Activated CD4-positive, alpha-beta memory T cell treated with anti-CD3 and anti-CD28 coated beads, Interleukin-2, amount 10 ng/mL, durations not matched to agents 7 days and 5 days (primary cell): ENCODE measurements at regions not wholly inside any gene's neighbourhood (a gene's known extent, or its start where the extent isn't known, plus 50 kb on each side); places are given as distances from the start of the nearest gene placed in this dataset.

Experiments used
- CTCF ChIA-PET: fragments of 350-600 bp; sonication (Branson Sonifier 250); formaldehyde crosslinking; loops from one replicate; lab custom pipeline; 2021; ENCODE audit warnings: antibody characterized with exemption, inconsistent platforms; lab: Charles Lee
- POLR2A ChIA-PET: fragments of 350-600 bp; sonication (Branson Sonifier 250); formaldehyde crosslinking; loops from one replicate; lab custom pipeline; 2021; ENCODE audit warnings: antibody characterized with exemption; lab: Charles Lee
- DNase-seq: peaks from one replicate; pipeline ENCODE4 v3.0.0-alpha.2; 2020
- H3K27ac Mint-ChIP-seq: one replicate; pipeline ENCODE4 v1.8.0; 2021; ENCODE audit warnings: mild to moderate bottlenecking, mixed read lengths
- H3K27me3 Mint-ChIP-seq: one replicate; pipeline ENCODE4 v1.8.0; 2021; ENCODE audit warnings: mixed read lengths
- H3K36me3 Mint-ChIP-seq: one replicate; pipeline ENCODE4 v1.8.0; 2021; ENCODE audit warnings: low read depth, mixed read lengths
- H3K4me1 Mint-ChIP-seq: one replicate; pipeline ENCODE4 v1.8.0; 2021; ENCODE audit warnings: mixed read lengths
- H3K4me3 Mint-ChIP-seq: one replicate; pipeline ENCODE4 v1.8.0; 2021; ENCODE audit warnings: mild to moderate bottlenecking, mixed read lengths
- H3K9me3 Mint-ChIP-seq: one replicate; pipeline ENCODE4 v1.8.0; 2021; ENCODE audit warnings: mixed read lengths

DNA sequence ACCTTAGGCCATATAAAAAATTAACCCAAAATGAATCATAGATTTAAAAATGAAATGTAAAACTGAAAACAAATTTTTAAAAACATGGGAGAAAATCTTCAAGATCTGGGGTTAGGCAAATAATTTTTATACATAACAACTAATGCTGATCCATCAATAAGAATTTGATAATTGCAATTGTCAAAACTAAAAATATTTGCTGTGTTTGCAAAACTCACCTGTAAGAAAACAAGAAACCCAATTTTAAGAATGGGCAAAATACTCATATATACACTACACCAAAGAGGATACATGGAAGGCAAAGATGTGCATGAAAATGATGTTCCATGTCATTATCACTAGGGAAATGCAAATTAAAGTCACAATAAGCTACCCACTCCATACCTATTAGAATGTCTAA, 194.8 kb upstream of the NRP1 start:
- peaks cover 7% of the 10 kb centered on the region for H3K27me3 Mint-ChIP-seq
- H3K9me3 Mint-ChIP-seq: no peaks in the 10 kb centered on the region
- POLR2A ChIA-PET: no interaction called here
- CTCF ChIA-PET: no interaction called here
- no peak overlapping the region for H3K27ac Mint-ChIP-seq
- no peaks in the 10 kb centered on the region for H3K4me1 Mint-ChIP-seq
- H3K4me3 Mint-ChIP-seq: no peak overlapping the region
- no peak for DNase-seq
- H3K36me3 Mint-ChIP-seq: no peaks in the 10 kb centered on the region

- CTCF ChIA-PET: interaction anchor here (1.6 kb wide), 1 partner anchor 332 kb away, joined by 4 read pairs; no protein-coding TSS in a partner anchor
- Mint-ChIP-seq H3K27me3 (peaks cover 14% of the 10 kb centered on the region), H3K36me3 (no peaks in the 10 kb centered on the region)
Observed at GRCh38 chr10:33524966-33525365, 190.5 kb upstream of the NRP1 start.

GRCh38 chr10:33524041-33524440, 189.6 kb upstream of the NRP1 start:
- CTCF ChIA-PET: no interaction called here
- H3K4me3 Mint-ChIP-seq: no peak overlapping the region
- POLR2A ChIA-PET: no interaction called here

More at GRCh38 chr10:33524966-33525365, 190.5 kb upstream of the NRP1 start:
- Mint-ChIP-seq H3K4me1 (no peaks in the 10 kb centered on the region), H3K9me3 (no peaks in the 10 kb centered on the region), H3K27ac (no peak overlapping the region), H3K4me3 (no peak overlapping the region)
- no peak for DNase-seq
- POLR2A ChIA-PET: interaction anchor here (0.6 kb wide), 1 partner anchor 235 kb away, joined by 3 read pairs; no protein-coding TSS in a partner anchor

GRCh38 chr10:33523236-33523792, 188.8 kb upstream of the NRP1 start:
- Mint-ChIP-seq H3K36me3 (no peaks in the 10 kb centered on the region), H3K9me3 (no peaks in the 10 kb centered on the region), H3K4me1 (no peaks in the 10 kb centered on the region), H3K27ac (no peak overlapping the region), H3K27me3 (peaks cover 14% of the 10 kb centered on the region), H3K4me3 (no peak overlapping the region)
- POLR2A ChIA-PET: no interaction called here
- DNase-seq: no peak
- CTCF ChIA-PET: no interaction called here

More at GRCh38 chr10:33524041-33524440, 189.6 kb upstream of the NRP1 start:
- H3K36me3 Mint-ChIP-seq: no peaks in the 10 kb centered on the region
- no peak overlapping the region for H3K27ac Mint-ChIP-seq
- no peaks in the 10 kb centered on the region for H3K9me3 Mint-ChIP-seq
- peaks cover 14% of the 10 kb centered on the region for H3K27me3 Mint-ChIP-seq
- no peak for DNase-seq
- no peaks in the 10 kb centered on the region for H3K4me1 Mint-ChIP-seq

DNA sequence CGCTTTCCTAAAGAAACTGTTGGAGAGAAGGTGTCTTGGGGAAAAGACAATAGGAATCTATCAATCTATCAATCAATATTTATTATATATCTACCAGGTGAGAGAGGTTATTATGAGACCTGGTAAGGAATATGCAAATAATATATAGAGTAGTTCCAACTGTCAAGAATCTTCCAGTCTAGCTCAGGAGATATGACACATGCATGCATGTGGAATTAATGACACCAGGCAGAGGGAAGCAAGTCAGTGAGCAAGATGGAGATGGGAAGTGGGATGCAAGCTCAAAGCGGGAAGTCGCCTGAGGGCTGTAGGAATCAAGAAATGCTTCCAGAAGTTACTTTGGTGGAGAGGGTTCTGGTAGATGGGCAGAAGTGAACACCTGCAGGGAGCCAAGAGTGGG, 187.4 kb upstream of the NRP1 start:
- Mint-ChIP-seq H3K27me3 (peaks cover 14% of the 10 kb centered on the region), H3K4me3 (no peak overlapping the region), H3K27ac (no peak overlapping the region)

GRCh38 chr10:33521062-33521461, 186.6 kb upstream of the NRP1 start:
- POLR2A ChIA-PET: no interaction called here
- no peaks in the 10 kb centered on the region for H3K36me3 Mint-ChIP-seq

More for the DNA sequence above, 187.4 kb upstream of the NRP1 start:
- DNase-seq: no peak
- Mint-ChIP-seq H3K9me3 (no peaks in the 10 kb centered on the region), H3K36me3 (no peaks in the 10 kb centered on the region), H3K4me1 (no peaks in the 10 kb centered on the region)
- CTCF ChIA-PET: no interaction called here
- POLR2A ChIA-PET: no interaction called here

GRCh38 chr10:33520223-33520622, 185.8 kb upstream of the NRP1 start:
- CTCF ChIA-PET: no interaction called here
- POLR2A ChIA-PET: no interaction called here
- Mint-ChIP-seq H3K9me3 (no peaks in the 10 kb centered on the region), H3K4me1 (no peaks in the 10 kb centered on the region), H3K36me3 (no peaks in the 10 kb centered on the region), H3K4me3 (no peak overlapping the region), H3K27me3 (peaks cover 14% of the 10 kb centered on the region), H3K27ac (no peak overlapping the region)
- DNase-seq: no peak

More at GRCh38 chr10:33521062-33521461, 186.6 kb upstream of the NRP1 start:
- Mint-ChIP-seq H3K9me3 (no peaks in the 10 kb centered on the region), H3K4me3 (no peak overlapping the region), H3K4me1 (no peaks in the 10 kb centered on the region), H3K27me3 (peaks cover 14% of the 10 kb centered on the region), H3K27ac (no peak overlapping the region)
- no peak for DNase-seq
- CTCF ChIA-PET: no interaction called here

DNA sequence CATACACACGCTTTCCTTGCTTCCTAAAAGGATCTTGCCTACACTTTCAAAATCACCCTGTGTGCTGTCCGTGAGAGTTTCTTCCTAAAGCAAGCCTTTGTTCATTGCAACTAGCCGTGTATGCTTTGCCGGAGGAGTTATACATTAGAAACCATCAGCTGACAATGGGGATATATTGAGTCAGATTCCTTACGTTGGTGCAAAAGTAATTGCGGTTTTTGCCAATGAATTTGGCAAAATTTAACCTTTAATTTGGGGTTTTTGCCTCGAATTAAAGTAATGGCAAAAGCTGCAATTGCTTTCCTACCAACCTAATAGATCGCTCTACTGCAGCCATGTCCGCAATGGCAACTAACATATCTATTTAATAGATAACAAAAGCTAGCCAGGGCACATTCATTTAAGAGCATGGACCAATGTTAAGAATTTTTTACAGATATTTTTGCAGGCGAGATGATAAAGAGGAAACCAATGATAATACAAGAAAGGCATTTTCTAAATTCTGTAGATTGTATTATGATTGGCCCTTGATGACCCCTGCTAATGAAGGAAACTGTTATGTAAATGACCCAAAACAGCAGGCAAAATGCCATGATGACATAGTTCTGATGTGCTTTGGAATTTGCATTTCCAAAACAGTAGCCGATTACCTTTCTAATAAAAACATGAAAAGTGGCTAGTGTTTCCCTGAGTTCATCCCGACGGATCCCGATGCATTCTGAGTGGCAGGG, 184.8 kb upstream of the NRP1 start:
- ChIA-PET CTCF (no interaction called here), POLR2A (no interaction called here)
- Mint-ChIP-seq H3K36me3 (no peaks in the 10 kb centered on the region), H3K9me3 (no peaks in the 10 kb centered on the region), H3K27ac (no peak overlapping the region), H3K4me3 (no peak overlapping the region), H3K27me3 (peaks cover 14% of the 10 kb centered on the region), H3K4me1 (no peaks in the 10 kb centered on the region)
- DNase-seq: no peak

GRCh38 chr10:33510206-33510605, 175.7 kb upstream of the NRP1 start:
- peaks cover 6% of the 10 kb centered on the region for H3K27me3 Mint-ChIP-seq
- H3K4me3 Mint-ChIP-seq: no peak overlapping the region
- ChIA-PET CTCF (no interaction called here), POLR2A (no interaction called here)
- no peaks in the 10 kb centered on the region for H3K9me3 Mint-ChIP-seq
- no peaks in the 10 kb centered on the region for H3K36me3 Mint-ChIP-seq
- no peak overlapping the region for H3K27ac Mint-ChIP-seq
- peaks cover 11% of the 10 kb centered on the region for H3K4me1 Mint-ChIP-seq
- DNase-seq: no peak

DNA sequence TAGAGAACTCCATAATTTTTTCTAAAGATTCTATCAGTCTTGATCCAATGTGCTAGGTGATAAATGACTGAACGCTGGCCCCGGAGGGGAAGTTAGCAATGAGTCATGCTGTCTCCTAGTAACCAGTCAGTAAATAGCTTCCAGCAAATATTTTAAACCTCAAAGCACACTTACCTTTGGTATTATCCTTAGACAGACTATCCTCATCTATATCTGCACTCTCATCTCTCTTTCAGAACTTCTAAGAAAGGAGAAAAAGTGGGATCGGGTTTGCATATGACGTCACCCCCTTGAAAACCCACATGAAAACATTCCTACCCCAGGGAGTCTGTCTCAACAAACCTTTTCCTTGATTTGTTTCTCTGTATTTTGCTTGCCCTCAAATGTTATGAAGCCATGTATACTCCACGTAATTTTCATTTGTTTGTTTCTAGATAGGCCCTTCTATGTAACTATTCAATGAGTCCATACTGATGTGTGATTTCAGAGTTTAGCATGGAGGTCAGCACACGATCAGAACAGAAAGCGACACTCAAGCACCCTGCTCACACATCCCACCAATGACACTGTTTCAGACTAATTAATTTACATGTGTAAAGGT, 174.9 kb upstream of the NRP1 start:
- DNase-seq: peak; percentile 29
- Mint-ChIP-seq H3K36me3 (no peaks in the 10 kb centered on the region), H3K27ac (no peak overlapping the region), H3K27me3 (peaks cover 13% of the 10 kb centered on the region), H3K9me3 (no peaks in the 10 kb centered on the region), H3K4me1 (peaks cover 11% of the 10 kb centered on the region), H3K4me3 (no peak overlapping the region)
- ChIA-PET CTCF (no interaction called here), POLR2A (interaction anchor here (0.6 kb wide), 1 partner anchor 25 kb away, joined by 3 read pairs; no protein-coding TSS in a partner anchor)

DNA sequence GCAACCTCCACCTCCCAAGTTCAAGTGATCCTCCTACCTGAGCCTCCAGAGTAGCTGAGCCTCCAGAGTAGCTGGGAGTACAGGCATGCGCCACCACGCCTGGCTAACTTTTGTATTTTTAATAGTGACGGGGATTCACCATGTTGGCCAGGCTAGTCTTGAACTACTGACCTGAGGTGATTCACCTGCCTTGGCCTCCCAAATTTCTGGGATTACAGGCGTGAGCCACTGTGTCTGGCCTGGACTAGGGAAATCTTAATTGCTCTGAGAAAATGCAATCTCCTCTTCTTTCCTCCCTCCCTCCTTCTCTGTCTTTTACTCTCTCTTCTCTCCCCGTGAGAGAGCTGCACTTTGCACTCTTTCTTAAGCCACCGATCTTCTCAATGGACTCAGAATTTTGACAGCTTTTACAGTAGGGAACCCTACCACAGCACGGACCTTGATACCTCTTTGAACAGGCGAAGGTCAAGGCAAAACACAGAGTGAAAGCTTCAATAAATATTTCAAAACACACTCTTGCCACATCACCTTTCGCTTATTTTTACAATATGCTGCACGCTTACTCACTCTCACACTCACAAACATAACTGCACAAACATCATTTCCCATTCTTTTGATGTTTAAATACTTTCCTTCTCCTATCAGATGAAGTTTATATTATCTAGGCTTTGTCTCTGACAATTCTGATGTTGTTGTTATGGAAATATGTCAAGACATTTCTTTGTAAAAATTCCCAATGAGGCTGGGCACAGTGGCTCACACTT, 173.4 kb upstream of the NRP1 start:
- H3K36me3 Mint-ChIP-seq: no peaks in the 10 kb centered on the region
- no peaks in the 10 kb centered on the region for H3K9me3 Mint-ChIP-seq
- no peak for DNase-seq
- no peak overlapping the region for H3K4me3 Mint-ChIP-seq
- POLR2A ChIA-PET: no interaction called here
- no peak overlapping the region for H3K27ac Mint-ChIP-seq
- H3K4me1 Mint-ChIP-seq: peaks cover 11% of the 10 kb centered on the region
- CTCF ChIA-PET: no interaction called here
- peaks cover 13% of the 10 kb centered on the region for H3K27me3 Mint-ChIP-seq

GRCh38 chr10:33506838-33507661, 172.6 kb upstream of the NRP1 start:
- Mint-ChIP-seq H3K4me3 (no peak overlapping the region), H3K36me3 (no peaks in the 10 kb centered on the region), H3K27ac (no peak overlapping the region), H3K9me3 (no peaks in the 10 kb centered on the region), H3K4me1 (peaks cover 11% of the 10 kb centered on the region), H3K27me3 (peaks cover 18% of the 10 kb centered on the region)
- DNase-seq: no peak
- ChIA-PET POLR2A (no interaction called here), CTCF (no interaction called here)
